T-cell (primary cell): ENCODE measurements at regions not wholly inside any gene's neighbourhood (a gene's known extent, or its start where the extent isn't known, plus 50 kb on each side); places are given as distances from the start of the nearest gene placed in this dataset.

Experiments
- ATAC-seq, 4 experiments: fragments of 200-7000 bp in 3 of 4; fragments of 150-1000 bp in 1 of 4; cut with Tn5 transposase; replicated peaks in 1 of 4; 1 replicate in 3 of 4; 2 replicates in 1 of 4; pipeline ENCODE4 v1.10.0; 2021; ENCODE audit warnings: moderate library complexity in 3 of 4, mild to moderate bottlenecking in 2 of 4, moderate number of reproducible peaks in 1 of 4
- CTCF ChIA-PET, 2 donors: fragments of 300-600 bp; sonication (Branson Sonifier 250); formaldehyde crosslinking; loops; one replicate each; lab custom pipeline; 2022; ENCODE audit warnings: antibody characterized with exemption in 2 of 2; lab: Charles Lee
- POLR2A ChIA-PET, 2 donors: fragments of 300-600 bp; sonication (Branson Sonifier 250); formaldehyde crosslinking; loops; one replicate each; lab custom pipeline; 2022; ENCODE audit warnings: antibody characterized with exemption in 2 of 2; lab: Charles Lee
- DNase-seq, 35 experiments: peaks; one replicate each; pipeline versions ENCODE4 v3.0.0 to v3.0.0-alpha.2; 2013 to 2023
- H3K27ac ChIP-seq: one replicate; pipeline ENCODE4 v1.5.1; 2013; ENCODE audit warnings: low read length
- H3K27me3 ChIP-seq, 2 experiments: replicated peaks in 1 of 2; 1 replicate in 1 of 2; 2 replicates in 1 of 2; pipeline versions ENCODE4 v1.6.1 to v1.7.0; 2013; ENCODE audit warnings: low read length in 1 of 2, mixed read lengths in 1 of 2; ENCODE audit not compliant: control insufficient read depth in 2 of 2, insufficient read depth in 2 of 2; ENCODE audit errors: extremely low read depth in 1 of 2
- H3K36me3 ChIP-seq, 2 donors: 1 replicate in 1 of 2; 2 replicates in 1 of 2; pipeline versions ENCODE4 v1.6.1 to v1.7.0; 2013; ENCODE audit warnings: low read length in 1 of 2; ENCODE audit not compliant: control insufficient read depth in 2 of 2, insufficient read depth in 1 of 2; ENCODE audit errors: extremely low read depth in 1 of 2
- H3K4me1 ChIP-seq, 2 experiments: 1 replicate in 1 of 2; 2 replicates in 1 of 2; pipeline versions ENCODE4 v1.6.1 to v1.7.0; 2013; ENCODE audit warnings: low read length in 2 of 2, mixed read lengths in 1 of 2; ENCODE audit not compliant: insufficient read depth in 2 of 2, control insufficient read depth in 1 of 2; ENCODE audit errors: extremely low read depth in 1 of 2
- H3K4me3 ChIP-seq, 2 donors: 1 replicate in 1 of 2; 2 replicates in 1 of 2; pipeline versions ENCODE4 v1.5.1 to v1.7.0; 2013; ENCODE audit warnings: mild to moderate bottlenecking in 2 of 2, low read length in 1 of 2, moderate library complexity in 1 of 2; ENCODE audit not compliant: control insufficient read depth in 1 of 2; ENCODE audit errors: extremely low read depth in 1 of 2
- H3K9me3 ChIP-seq: 2 replicates; pipeline ENCODE4 v1.7.0; 2013
- H3K27ac Mint-ChIP-seq, 2 donors: one replicate each; pipeline ENCODE4 v1.8.0; 2020 to 2021; ENCODE audit warnings: mild to moderate bottlenecking in 2 of 2, mixed read lengths in 2 of 2
- H3K27me3 Mint-ChIP-seq, 2 donors: one replicate each; pipeline ENCODE4 v1.8.0; 2021 to 2022; ENCODE audit warnings: mixed read lengths in 2 of 2
- H3K36me3 Mint-ChIP-seq: one replicate; pipeline ENCODE4 v1.8.0; 2021; ENCODE audit warnings: mixed read lengths
- H3K4me1 Mint-ChIP-seq, 3 donors: one replicate each; pipeline ENCODE4 v1.8.0; 2020 to 2022; ENCODE audit warnings: mixed read lengths in 3 of 3, mild to moderate bottlenecking in 1 of 3
- H3K4me3 Mint-ChIP-seq, 3 donors: one replicate each; pipeline ENCODE4 v1.8.0; 2020 to 2022; ENCODE audit warnings: mild to moderate bottlenecking in 3 of 3, mixed read lengths in 3 of 3, moderate library complexity in 3 of 3
- H3K9me3 Mint-ChIP-seq, 3 donors: one replicate each; pipeline ENCODE4 v1.8.0; 2020 to 2022; ENCODE audit warnings: mixed read lengths in 3 of 3
- WGBS: methylation state at CpG from one replicate; pipeline ENCODE4 v1.1.5; 2013; ENCODE audit warnings: missing lambda C conversion rate; ENCODE audit not compliant: insufficient coverage; 5-methylcytosine and 5-hydroxymethylcytosine counted together

- Histone ChIP-seq H3K9me3 (no peaks in the 10 kb centered on the region), H3K27me3 (peaks cover 0 to 6% of the 10 kb centered on the region in 2 experiments), H3K36me3 (no peaks in the 10 kb centered on the region), H3K4me3 (no peak overlapping the region), H3K4me1 (no peaks in the 10 kb centered on the region), H3K27ac (no peak overlapping the region)
- ATAC-seq (no peak), DNase-seq (no peak)
- CTCF ChIA-PET = no interaction called here
- Mint-ChIP-seq H3K4me3 (no peak overlapping the region), H3K27me3 (peaks cover 5 to 13% of the 10 kb centered on the region in 2 donors), H3K27ac (no peak overlapping the region), H3K4me1 (no peaks in the 10 kb centered on the region), H3K36me3 (no peaks in the 10 kb centered on the region), H3K9me3 (no peaks in the 10 kb centered on the region)
- WGBS = no CpG with 5 or more reads among the region's 4 CpGs
- POLR2A ChIA-PET = no interaction called here
These were observed 182.1 kb downstream of the EVX1 start for GRCh38 chr7:27424749-27425148.

- H3K4me1 ChIP-seq = no peaks in the 10 kb centered on the region
- no peaks in the 10 kb centered on the region for H3K36me3 Mint-ChIP-seq
- WGBS = 100% methylated on average over 1 of the region's 4 CpGs
- peaks cover 0 to 10% of the 10 kb centered on the region in 2 experiments for H3K27me3 ChIP-seq
- no peak overlapping the region for H3K4me3 ChIP-seq
- no peak overlapping the region for H3K27ac ChIP-seq
- H3K9me3 ChIP-seq = no peaks in the 10 kb centered on the region
- H3K4me1 Mint-ChIP-seq = no peaks in the 10 kb centered on the region
- H3K27ac Mint-ChIP-seq = no peak overlapping the region
- H3K36me3 ChIP-seq = no peaks in the 10 kb centered on the region
- no peak overlapping the region for H3K4me3 Mint-ChIP-seq
- H3K9me3 Mint-ChIP-seq = no peaks in the 10 kb centered on the region
- CTCF ChIA-PET = no interaction called here
- POLR2A ChIA-PET = no interaction called here
- no peak for DNase-seq
- ATAC-seq = no peak
- H3K27me3 Mint-ChIP-seq = peaks cover 16% of the 10 kb centered on the region in 2 donors
These were observed 184.8 kb downstream of the EVX1 start for GRCh38 chr7:27427416-27427815.

- no peak for ATAC-seq
These were observed 187.5 kb downstream of the EVX1 start for GRCh38 chr7:27430105-27430504.

GRCh38 chr7:27431465-27431864, 188.9 kb downstream of the EVX1 start:
- Mint-ChIP-seq H3K27me3 (peaks cover 13 to 23% of the 10 kb centered on the region in 2 donors), H3K36me3 (no peaks in the 10 kb centered on the region), H3K9me3 (no peaks in the 10 kb centered on the region), H3K4me1 (no peaks in the 10 kb centered on the region), H3K27ac (no peak overlapping the region), H3K4me3 (no peak overlapping the region)
- ChIA-PET POLR2A (no interaction called here), CTCF (no interaction called here)
- H3K27me3 ChIP-seq = peaks cover 0 to 8% of the 10 kb centered on the region in 2 experiments
- no peaks in the 10 kb centered on the region for H3K36me3 ChIP-seq
- H3K4me1 ChIP-seq = no peaks in the 10 kb centered on the region
- no peak overlapping the region for H3K4me3 ChIP-seq
- 71% methylated on average over 2 of the region's 3 CpGs for WGBS
- DNase-seq (no peak), ATAC-seq (no peak)
- H3K27ac ChIP-seq = no peak overlapping the region
- no peaks in the 10 kb centered on the region for H3K9me3 ChIP-seq

More at GRCh38 chr7:27430105-27430504, 187.5 kb downstream of the EVX1 start:
- no peak overlapping the region for H3K4me3 ChIP-seq
- H3K27me3 ChIP-seq = peaks cover 0 to 14% of the 10 kb centered on the region in 2 experiments
- H3K4me1 ChIP-seq = no peaks in the 10 kb centered on the region
- ChIA-PET POLR2A (no interaction called here), CTCF (no interaction called here)
- Mint-ChIP-seq H3K36me3 (no peaks in the 10 kb centered on the region), H3K27ac (no peak overlapping the region), H3K9me3 (no peaks in the 10 kb centered on the region), H3K4me1 (no peaks in the 10 kb centered on the region), H3K27me3 (peaks cover 16 to 20% of the 10 kb centered on the region in 2 donors), H3K4me3 (no peak overlapping the region)
- no peaks in the 10 kb centered on the region for H3K9me3 ChIP-seq
- H3K27ac ChIP-seq = no peak overlapping the region
- H3K36me3 ChIP-seq = no peaks in the 10 kb centered on the region
- no CpG with 5 or more reads among the region's 2 CpGs for WGBS
- DNase-seq = no peak

GRCh38 chr7:27433581-27433980, 191.0 kb downstream of the EVX1 start:
- Histone ChIP-seq H3K9me3 (no peaks in the 10 kb centered on the region), H3K27me3 (peaks cover 0 to 8% of the 10 kb centered on the region in 2 experiments), H3K4me1 (no peaks in the 10 kb centered on the region), H3K27ac (no peak overlapping the region), H3K36me3 (no peaks in the 10 kb centered on the region), H3K4me3 (no peak overlapping the region)
- ChIA-PET CTCF (no interaction called here), POLR2A (no interaction called here)
- H3K4me3 Mint-ChIP-seq = no peak overlapping the region
- no peaks in the 10 kb centered on the region for H3K36me3 Mint-ChIP-seq
- no peaks in the 10 kb centered on the region for H3K4me1 Mint-ChIP-seq
- WGBS = 80% methylated on average over 1 of the region's 1 CpG
- no peak overlapping the region for H3K27ac Mint-ChIP-seq
- no peaks in the 10 kb centered on the region for H3K9me3 Mint-ChIP-seq
- DNase-seq = no peak
- no peak for ATAC-seq
- peaks cover 13 to 23% of the 10 kb centered on the region in 2 donors for H3K27me3 Mint-ChIP-seq

GRCh38 chr7:27434756-27435400, 192.3 kb downstream of the EVX1 start:
- Histone ChIP-seq H3K27me3 (peaks cover 0 to 8% of the 10 kb centered on the region in 2 experiments), H3K4me3 (no peak overlapping the region), H3K9me3 (no peaks in the 10 kb centered on the region), H3K27ac (no peak overlapping the region), H3K4me1 (no peaks in the 10 kb centered on the region), H3K36me3 (no peaks in the 10 kb centered on the region)
- peaks cover 13 to 27% of the 10 kb centered on the region in 2 donors for H3K27me3 Mint-ChIP-seq
- no peaks in the 10 kb centered on the region for H3K36me3 Mint-ChIP-seq
- ChIA-PET CTCF (no interaction called here), POLR2A (no interaction called here)
- H3K4me1 Mint-ChIP-seq = no peaks in the 10 kb centered on the region
- H3K27ac Mint-ChIP-seq = no peak overlapping the region
- ATAC-seq (no peak), DNase-seq (no peak)
- H3K9me3 Mint-ChIP-seq = no peaks in the 10 kb centered on the region
- no peak overlapping the region for H3K4me3 Mint-ChIP-seq
- WGBS = 89% methylated on average over 3 of the region's 5 CpGs
